ENCODE measurements at regions not wholly inside any gene's neighbourhood (a gene's known extent, or its start where the extent isn't known, plus 50 kb on each side); places are given as distances from the start of the nearest gene placed in this dataset.

DNA sequence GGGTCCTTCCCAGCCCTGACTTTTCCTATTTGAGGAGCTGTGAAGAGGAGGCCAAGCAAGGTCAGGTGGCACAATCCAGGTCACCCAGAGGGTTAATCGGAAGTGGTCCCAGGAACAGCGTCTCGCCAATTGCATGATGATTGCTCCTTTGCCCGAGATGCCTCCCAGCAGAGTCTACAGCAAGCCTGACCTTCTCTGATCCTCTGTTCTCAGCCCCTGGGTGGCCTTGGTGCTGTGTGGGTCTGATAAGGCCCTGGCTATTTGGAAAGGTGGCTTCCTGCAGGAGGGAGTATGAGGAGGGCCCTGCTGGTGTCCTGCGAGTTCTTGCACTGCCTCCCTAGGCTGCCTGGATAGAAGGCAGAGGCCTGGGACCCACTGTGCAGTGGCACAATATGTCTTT is 116.2 kb downstream of the FOXD2 start:
- no peak for DNase-seq (ENCODE audit: low spot score)

DNA sequence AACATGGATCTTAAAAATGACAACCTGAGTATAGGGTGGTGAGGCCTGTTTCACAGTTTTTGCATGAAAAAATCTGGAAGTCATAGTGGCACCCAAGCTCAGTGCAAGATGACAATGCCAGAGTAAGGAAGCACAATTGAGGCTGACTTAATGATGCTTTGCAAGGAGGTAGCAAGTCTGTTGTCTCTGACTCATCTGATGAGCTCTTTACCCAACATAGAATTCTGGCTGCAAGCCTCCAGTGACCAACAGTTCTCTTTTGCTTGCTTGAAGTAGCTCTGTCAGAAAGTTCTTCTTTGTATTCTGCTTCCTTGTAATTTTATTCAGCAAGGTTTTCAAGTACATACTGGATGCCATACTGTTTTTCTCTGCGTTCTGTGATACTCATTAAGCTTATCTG is 117.1 kb downstream of the FOXD2 start:
- no peak for DNase-seq (ENCODE audit: low spot score)

GRCh38 chr1:47555306-47555705 is 117.5 kb downstream of the FOXD2 start:
- DNase-seq (ENCODE audit: low spot score), result no peak

- no peak for DNase-seq (ENCODE audit: low spot score)
Measured at GRCh38 chr1:47555841-47556560, 118.2 kb downstream of the FOXD2 start.

DNA sequence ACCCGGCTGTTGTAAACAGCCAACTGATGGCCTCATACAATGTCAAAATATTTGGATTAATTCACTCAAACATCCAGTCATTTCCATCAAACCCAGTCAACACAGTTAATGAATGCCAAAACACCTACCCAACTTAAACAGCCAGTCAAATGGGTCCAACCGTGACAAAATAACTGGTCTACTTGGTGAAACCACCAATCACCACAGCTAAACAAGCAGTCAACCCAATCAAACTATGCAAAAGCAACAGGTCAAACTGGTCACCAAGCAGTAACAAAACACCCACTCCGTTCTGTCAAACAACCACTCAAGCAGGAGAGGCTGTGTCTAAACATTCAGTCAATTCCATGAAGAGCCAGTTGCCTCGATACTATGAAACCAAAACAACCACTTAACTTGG is 119.2 kb downstream of the FOXD2 start:
- DNase-seq (ENCODE audit: low spot score), result no peak

GRCh38 chr1:47558601-47559593 is 121.1 kb downstream of the FOXD2 start:
- no peak for DNase-seq (ENCODE audit: low spot score)

DNA sequence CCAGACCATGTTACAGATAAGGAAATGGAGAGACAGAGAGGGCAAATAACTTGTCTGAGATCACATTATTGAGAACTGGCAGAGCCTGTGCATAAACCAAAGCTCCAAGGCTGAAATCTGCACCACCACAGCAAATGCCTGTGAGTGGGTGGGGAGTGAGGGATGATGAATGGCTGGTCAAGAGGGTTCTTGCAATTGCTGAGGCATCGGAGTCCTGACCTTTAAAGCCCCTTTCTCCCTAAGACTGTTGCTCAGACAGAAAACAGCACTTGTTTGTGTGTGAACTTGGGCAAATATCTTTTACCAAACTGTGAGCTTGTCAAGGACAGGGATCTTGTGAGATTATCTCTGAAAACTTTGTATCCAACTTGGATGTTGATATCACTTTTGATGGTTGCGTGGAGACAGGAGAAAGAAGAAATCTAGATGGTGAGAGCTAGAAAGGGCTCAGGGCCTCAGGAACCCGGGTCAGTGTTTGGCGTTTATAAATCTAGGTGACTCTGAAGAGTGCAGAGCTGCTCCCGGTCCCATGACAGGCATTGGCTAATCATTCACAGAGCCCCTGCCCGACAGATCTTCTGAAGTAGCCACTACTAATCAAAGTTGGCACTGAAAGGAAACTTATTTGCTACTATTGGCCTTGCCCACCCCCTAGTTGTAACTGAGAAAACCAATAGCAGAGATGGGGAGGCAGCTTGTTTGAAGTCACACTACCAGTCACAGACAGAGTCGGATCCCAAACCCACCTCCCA is 122.3 kb downstream of the FOXD2 start:
- DNase-seq (ENCODE audit: low spot score), result no peak

- no peak for DNase-seq (ENCODE audit: low spot score)
Measured at GRCh38 chr1:47561523-47562007, 123.7 kb downstream of the FOXD2 start.

DNA sequence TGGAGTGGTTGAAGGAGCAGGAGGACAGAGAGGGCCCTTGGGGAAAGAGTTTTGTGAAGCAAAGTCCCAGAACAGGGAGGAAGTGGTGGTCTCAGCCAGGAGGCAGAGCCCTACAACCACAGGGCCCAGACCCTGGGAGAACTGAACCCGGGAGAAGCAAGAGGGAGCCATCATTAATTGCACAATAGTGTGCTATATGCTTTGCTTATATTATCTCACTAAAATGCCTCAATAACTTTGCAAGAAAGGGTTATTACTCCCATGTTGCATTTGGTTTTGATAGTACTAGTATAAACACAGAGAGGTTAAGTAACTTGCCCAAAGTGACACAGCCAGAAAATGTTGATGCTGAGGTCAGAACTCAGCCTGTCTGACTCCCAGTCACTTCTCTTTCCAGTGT is 124.3 kb downstream of the FOXD2 start:
- DNase-seq (ENCODE audit: low spot score), result no peak

DNA sequence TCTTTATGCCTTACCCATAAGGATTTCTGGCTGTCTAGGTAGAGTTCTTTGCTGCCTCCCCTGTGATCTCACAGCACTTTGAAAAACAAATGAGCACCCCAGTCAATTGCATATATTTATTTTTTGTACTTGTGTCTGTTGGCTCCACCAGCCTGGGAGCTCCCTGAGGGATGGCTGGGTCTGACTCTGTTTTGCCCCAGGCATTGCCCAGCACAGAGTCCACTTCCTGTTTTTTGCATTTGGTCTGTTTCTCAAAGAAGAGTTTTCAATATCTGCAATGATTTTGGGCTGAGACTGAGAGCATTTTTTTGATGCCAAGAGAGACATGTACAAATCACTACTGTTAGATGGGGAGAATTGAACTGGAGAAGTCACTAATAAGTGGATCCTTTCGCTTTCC is 125.0 kb downstream of the FOXD2 start:
- DNase-seq (ENCODE audit: low spot score), result no peak

- no peak for DNase-seq (ENCODE audit: low spot score)
Measured at GRCh38 chr1:47563201-47563600, 125.4 kb downstream of the FOXD2 start.

DNA sequence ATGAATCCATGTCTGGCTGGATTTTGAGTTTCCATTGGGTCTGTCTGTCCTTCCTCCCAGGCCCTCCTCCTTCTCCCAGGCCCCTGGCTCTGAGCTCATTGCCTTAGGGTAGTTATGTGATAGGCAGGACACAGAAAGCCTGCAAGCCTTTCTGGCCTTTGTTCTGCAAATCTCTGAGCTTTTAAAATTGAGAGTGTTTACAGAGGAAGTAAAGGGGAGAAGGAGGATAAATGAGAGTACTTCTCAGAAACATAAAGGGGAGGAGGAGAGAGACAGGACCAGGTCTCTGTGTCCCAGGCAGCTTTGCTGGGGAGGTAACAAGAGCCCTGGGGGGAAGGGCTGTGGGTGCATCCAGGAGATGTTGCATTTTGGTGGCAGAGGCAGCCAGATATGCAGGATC is 126.7 kb downstream of the FOXD2 start:
- no peak for DNase-seq (ENCODE audit: low spot score)

- no peak for DNase-seq (ENCODE audit: low spot score)
Measured at GRCh38 chr1:47565092-47565491, 127.2 kb downstream of the FOXD2 start.

DNA sequence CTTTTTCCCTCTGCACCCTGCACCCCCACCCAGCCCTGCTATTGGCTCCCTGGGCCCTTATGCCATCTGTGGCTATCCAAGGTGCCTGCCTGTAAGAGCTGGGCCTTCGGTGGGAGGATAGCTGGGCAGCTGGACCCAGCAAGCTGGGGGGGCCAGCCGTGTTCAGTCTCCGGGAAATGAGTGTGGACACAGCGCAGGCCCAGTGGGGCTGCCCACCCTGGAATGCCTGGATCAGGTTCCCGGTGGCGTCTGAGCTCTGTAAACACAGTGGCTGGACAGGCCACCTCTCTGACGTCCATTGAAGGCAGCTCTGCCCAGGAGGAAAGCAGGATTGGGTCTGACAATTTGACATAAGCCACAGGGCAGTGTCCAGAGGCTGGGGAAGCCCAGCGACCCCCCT is 127.8 kb downstream of the FOXD2 start:
- DNase-seq (ENCODE audit: low spot score), result no peak

DNA sequence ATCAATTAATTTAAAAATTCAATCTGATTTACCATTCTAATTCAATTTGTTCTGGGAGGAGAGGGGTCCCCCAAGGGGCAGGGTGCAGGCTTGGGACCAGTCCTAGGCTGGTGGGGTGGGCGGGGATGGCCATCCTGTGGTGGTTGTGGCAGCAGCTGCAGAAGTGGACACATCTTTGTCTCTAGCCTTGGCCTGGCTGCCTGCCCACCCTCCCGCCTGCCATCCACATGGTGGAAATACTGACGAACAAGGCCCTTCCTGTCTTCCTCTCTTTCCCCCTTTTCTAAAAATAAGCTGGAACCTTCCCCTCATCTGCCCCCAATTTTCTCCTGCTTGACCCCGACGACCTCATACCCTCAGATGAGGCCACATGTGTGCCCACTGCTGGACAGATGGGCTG is 130.9 kb downstream of the FOXD2 start:
- DNase-seq (ENCODE audit: low spot score), result peak; percentile 88

- no peak for DNase-seq (ENCODE audit: low spot score)
Measured at GRCh38 chr1:47569261-47569660, 131.4 kb downstream of the FOXD2 start.

DNA sequence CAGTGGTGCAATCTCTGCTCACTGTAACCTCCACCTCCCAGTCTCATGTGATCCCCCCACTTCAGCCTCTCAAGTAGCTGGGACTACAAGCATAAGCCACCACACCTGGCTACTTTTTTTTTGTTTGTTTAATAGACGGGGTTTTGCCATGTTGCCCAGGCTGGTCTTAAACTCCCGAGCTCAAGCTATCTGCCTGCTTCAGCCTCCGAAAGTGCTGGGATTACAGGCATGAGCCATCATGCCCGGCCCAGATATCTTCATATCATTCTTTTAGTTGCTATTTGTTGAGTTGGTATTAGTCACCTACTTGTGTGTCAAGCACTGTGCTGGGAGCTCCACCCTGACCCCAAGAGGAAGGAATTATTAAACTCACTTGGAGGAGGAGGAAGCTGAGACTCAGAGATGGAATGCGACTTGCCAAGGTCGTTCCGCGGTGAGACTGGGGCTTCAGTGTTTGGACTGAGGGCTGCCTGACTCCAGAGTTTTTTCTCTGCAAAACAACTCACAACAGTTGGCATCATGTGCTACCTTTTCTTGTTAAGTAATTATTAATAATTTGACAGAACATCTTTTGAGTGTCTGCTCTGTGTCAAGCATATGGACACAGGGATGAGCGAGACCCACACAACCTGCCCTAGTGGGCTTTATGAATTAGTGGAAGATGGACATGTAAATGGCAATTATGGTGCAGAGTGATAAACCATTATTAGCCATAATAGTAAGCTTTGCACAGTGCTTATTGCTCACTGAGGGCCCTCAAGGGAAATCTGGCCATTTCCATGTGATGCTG is 132.0 kb downstream of the FOXD2 start:
- DNase-seq (ENCODE audit: low spot score), result peak; percentile 86

GRCh38 chr1:47571161-47571560 is 133.3 kb downstream of the FOXD2 start:
- DNase-seq (ENCODE audit: low spot score), result no peak

DNA sequence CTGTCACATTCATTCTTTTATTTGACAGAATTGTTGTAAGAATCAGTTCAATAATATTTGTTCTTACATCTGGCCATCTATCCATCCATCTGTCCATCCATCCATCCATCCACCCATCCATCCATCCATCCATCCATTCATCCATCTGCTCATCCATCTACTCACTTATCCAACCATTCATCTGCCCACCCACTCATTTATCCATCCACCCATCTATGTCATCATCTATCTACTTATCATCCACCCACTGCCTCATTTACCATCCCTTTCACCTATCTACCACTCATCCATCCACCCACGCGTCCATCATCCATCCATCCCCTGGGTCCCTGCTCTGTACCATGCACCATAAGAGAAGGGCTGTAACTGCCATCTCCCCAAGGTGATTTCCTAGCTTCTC is 134.1 kb downstream of the FOXD2 start:
- no peak for DNase-seq (ENCODE audit: low spot score)

GRCh38 chr1:47572731-47573430 is 135.0 kb downstream of the FOXD2 start:
- no peak for DNase-seq (ENCODE audit: low spot score)
